Retinal pigment epithelial cell (primary cell): ENCODE measurements at regions not wholly inside any gene's neighbourhood (a gene's known extent, or its start where the extent isn't known, plus 50 kb on each side); places are given as distances from the start of the nearest gene placed in this dataset.

Source experiments
- DNase-seq: peaks from one replicate; pipeline ENCODE4 v3.0.0-alpha.2; 2010; ENCODE audit warnings: low read depth
- H3K4me3 ChIP-seq: 2 replicates; pipeline ENCODE4 v1.5.1; 2011; ENCODE audit warnings: mild to moderate bottlenecking, low read length, control low read depth, moderate library complexity
- CTCF ChIP-seq: conservative IDR thresholded peaks from 2 replicates; pipeline ENCODE4 v1.5.1; 2011; ENCODE audit warnings: low read depth, low read length, control low read depth, inconsistent platforms

- no peak overlapping the region for H3K4me3 ChIP-seq
- TF ChIP-seq CTCF, result peak; percentile 59
- DNase-seq, result no peak
Measured at GRCh38 chr5:33299621-33300208, 141.1 kb upstream of the TARS1 start.

DNA sequence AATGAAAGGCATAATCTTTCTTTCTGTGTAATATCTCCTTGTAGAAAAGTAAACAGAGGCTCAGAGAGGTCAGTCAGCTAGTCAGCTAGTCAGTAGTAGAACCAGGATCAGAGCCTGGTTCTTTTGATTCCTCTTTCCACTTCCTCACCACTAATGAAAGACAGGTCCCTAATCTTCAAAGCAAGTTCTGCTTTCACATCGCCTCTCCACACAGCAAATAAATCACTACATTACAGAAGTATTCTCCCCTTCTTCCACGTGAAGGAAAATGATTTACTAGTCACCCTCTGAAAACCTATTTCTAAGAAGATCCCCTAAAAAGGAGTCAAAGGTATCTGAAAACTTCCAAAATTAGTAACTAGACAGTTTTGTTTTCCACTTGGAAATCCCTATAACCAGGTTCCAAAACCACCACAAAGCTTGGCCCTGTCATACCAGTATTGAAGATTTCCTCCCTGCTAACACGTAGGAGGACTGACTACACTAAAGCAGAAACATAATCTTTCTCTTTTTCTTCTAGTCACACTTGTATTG lies 140.5 kb upstream of the TARS1 start:
- no peak for DNase-seq

DNA sequence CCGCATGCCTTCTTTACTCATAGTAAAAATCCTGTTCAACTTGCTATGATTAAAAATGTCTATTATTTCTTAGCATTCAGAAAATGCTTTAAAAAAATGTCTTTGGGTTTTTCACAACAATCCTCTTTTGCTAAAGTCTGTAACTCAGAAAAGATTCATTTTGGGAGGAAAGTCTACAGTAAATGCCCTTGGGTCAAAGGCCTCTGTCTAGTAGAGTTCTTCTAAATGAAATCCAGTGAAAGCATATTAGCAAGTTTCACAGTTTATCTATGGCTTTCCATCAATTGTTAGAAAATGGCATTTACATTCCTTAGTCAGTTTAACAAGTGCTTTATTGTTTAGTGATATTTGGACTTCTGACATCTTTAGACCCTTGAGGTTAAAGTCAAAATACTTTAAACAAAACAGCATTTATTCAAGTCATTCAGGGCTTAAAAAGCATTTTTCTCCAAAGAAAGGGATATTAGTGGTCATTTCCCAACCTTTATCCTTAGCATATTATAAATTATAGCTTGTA lies 137.1 kb upstream of the TARS1 start:
- no peak for DNase-seq
- H3K4me3 ChIP-seq, result no peak overlapping the region
- no peak for TF ChIP-seq CTCF

More for the DNA sequence above, 140.5 kb upstream of the TARS1 start:
- no peak overlapping the region for H3K4me3 ChIP-seq
- no peak for TF ChIP-seq CTCF

DNA sequence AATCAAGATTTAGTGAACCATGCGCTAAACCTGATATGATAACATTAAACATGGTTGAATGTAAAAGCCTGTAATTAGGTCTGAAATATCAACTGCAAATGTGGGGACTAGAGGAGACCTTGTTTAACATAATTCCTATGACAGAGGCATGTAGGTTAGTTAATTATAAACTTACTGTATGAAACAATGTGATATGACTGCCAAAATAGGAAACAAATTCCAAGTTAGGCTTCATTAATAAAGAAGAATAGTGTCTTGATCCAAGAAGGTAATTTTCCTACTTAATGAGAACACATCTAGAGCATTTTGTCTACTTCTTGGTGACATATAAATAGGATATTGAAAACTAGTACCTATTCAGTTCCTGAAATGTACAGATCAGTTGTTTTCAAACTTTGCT lies 136.2 kb upstream of the TARS1 start:
- DNase-seq, result no peak
- no peak for TF ChIP-seq CTCF

DNA sequence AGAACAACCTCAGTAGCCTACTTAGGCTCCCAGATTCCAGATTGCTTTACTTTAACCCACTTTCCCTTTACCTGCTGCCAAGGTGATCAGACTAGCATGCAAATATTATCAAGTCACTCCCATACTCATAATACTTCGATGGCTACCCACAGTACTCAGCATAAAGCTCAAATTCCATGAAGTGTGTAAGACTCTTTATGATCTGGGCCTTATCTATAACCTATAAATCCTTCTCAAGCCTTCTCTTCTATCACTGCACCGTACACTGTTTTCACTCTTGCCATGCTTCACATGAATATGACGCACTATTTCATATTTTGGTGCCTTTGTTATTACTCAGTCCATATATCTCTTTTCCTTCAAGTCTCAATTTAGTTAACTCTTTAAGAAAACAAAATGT lies 135.2 kb upstream of the TARS1 start:
- no peak overlapping the region for H3K4me3 ChIP-seq
- TF ChIP-seq CTCF, result no peak
- no peak for DNase-seq

More for the DNA sequence above, 136.2 kb upstream of the TARS1 start:
- H3K4me3 ChIP-seq, result no peak overlapping the region

GRCh38 chr5:33306758-33307157 lies 134.0 kb upstream of the TARS1 start:
- no peak for TF ChIP-seq CTCF
- DNase-seq, result no peak
- H3K4me3 ChIP-seq, result no peak overlapping the region

GRCh38 chr5:33308586-33308985 lies 132.2 kb upstream of the TARS1 start:
- H3K4me3 ChIP-seq, result no peak overlapping the region
- TF ChIP-seq CTCF, result no peak
- no peak for DNase-seq
